ENCODE measurements at regions not wholly inside any gene's neighbourhood (a gene's known extent, or its start where the extent isn't known, plus 50 kb on each side); places are given as distances from the start of the nearest gene placed in this dataset.

- Histone ChIP-seq H3K27me3 (ENCODE audit: control insufficient read depth, insufficient read depth, low read length) (no peaks in the 10 kb centered on the region), H3K27ac (ENCODE audit: low read length) (no peak overlapping the region), H3K9me3 (ENCODE audit: control insufficient read depth, insufficient read depth, low read length) (no peaks in the 10 kb centered on the region), H3K4me1 (ENCODE audit: control insufficient read depth, insufficient read depth, low read length) (peaks cover 6% of the 10 kb centered on the region), H3K36me3 (ENCODE audit: control insufficient read depth, insufficient read depth, low read length) (no peaks in the 10 kb centered on the region), H3K4me3 (ENCODE audit: low read length) (no peak overlapping the region)
- Mint-ChIP-seq H3K4me1 (peaks cover 7 to 8% of the 10 kb centered on the region in 2 donors), H3K27ac (no peak overlapping the region), H3K27me3 (ENCODE audit: low read depth in 2 of 2) (peaks cover 19 to 25% of the 10 kb centered on the region in 2 donors), H3K9me3 (no peaks in the 10 kb centered on the region), H3K36me3 (no peaks in the 10 kb centered on the region), H3K4me3 (no peak overlapping the region)
- intact Hi-C loops (cut with micrococcal nuclease) = no loop called here
- 85% methylated on average over 8 of the region's 9 CpGs for WGBS (ENCODE audit: insufficient coverage)
- ATAC-seq (no peak), DNase-seq (no peak)
- TF ChIP-seq, protein P1, sequence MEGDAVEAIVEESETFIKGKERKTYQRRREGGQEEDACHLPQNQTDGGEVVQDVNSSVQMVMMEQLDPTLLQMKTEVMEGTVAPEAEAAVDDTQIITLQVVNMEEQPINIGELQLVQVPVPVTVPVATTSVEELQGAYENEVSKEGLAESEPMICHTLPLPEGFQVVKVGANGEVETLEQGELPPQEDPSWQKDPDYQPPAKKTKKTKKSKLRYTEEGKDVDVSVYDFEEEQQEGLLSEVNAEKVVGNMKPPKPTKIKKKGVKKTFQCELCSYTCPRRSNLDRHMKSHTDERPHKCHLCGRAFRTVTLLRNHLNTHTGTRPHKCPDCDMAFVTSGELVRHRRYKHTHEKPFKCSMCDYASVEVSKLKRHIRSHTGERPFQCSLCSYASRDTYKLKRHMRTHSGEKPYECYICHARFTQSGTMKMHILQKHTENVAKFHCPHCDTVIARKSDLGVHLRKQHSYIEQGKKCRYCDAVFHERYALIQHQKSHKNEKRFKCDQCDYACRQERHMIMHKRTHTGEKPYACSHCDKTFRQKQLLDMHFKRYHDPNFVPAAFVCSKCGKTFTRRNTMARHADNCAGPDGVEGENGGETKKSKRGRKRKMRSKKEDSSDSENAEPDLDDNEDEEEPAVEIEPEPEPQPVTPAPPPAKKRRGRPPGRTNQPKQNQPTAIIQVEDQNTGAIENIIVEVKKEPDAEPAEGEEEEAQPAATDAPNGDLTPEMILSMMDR (IDR thresholded peaks at IDR 0.05) = no peak
These were observed 220.2 kb upstream of the CSF3R start for GRCh38 chr1:36702963-36703362.

GRCh38 chr1:36699113-36699911, 216.6 kb upstream of the CSF3R start:
- WGBS (ENCODE audit: insufficient coverage) = 67% methylated on average over 10 of the region's 10 CpGs
- Mint-ChIP-seq H3K4me3 (no peak overlapping the region), H3K36me3 (no peaks in the 10 kb centered on the region), H3K9me3 (no peaks in the 10 kb centered on the region), H3K4me1 (peaks cover 7 to 8% of the 10 kb centered on the region in 2 donors), H3K27ac (no peak overlapping the region), H3K27me3 (ENCODE audit: low read depth in 2 of 2) (peaks cover 6 to 8% of the 10 kb centered on the region in 2 donors)
- DNase-seq (no peak), ATAC-seq (no peak)
- Histone ChIP-seq H3K27me3 (ENCODE audit: control insufficient read depth, insufficient read depth, low read length) (no peaks in the 10 kb centered on the region), H3K9me3 (ENCODE audit: control insufficient read depth, insufficient read depth, low read length) (no peaks in the 10 kb centered on the region), H3K27ac (ENCODE audit: low read length) (no peak overlapping the region), H3K4me3 (ENCODE audit: low read length) (no peak overlapping the region), H3K36me3 (ENCODE audit: control insufficient read depth, insufficient read depth, low read length) (no peaks in the 10 kb centered on the region), H3K4me1 (ENCODE audit: control insufficient read depth, insufficient read depth, low read length) (peaks cover 6% of the 10 kb centered on the region)
- TF ChIP-seq, protein P1 (IDR thresholded peaks at IDR 0.05) = no peak
- intact Hi-C loops (cut with micrococcal nuclease) = no loop called here

DNA sequence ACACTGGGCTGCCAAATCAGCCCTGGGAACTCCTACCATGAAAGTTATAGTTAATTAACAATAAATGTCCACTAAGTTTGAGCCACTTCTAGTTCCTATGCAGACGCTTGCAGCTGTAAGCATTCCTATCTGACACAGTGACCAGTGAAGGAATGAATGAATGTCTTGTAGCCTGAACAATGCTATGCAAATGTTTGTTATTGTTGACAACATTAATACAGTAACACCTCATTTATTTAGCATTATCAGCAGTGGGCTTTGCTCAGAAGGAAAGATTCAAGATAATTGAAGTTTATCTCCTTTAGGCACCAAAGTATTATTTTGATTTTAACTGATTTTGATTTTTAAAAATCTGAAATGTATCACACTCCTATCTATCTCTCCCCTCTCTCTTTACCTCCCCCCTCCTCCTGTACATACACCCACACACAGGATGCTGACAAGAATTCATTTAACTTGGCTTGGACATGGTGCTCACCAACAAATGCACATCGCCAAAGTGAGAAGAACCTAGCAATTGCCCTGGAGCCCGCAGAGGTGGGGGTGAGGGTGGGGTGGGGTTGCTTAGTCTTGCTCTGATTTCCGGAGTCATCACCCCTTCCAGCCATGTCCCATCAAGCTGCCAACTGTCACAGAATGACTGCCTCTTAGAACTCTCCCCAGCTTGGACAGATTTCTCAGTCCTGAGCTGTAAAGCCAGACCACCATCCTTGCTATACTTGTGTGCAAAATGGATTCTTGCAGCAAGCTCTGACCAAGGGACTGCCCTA, 215.3 kb upstream of the CSF3R start:
- intact Hi-C loops (cut with micrococcal nuclease) = no loop called here
- WGBS (ENCODE audit: insufficient coverage) = 71% methylated on average over 2 of the region's 4 CpGs
- Mint-ChIP-seq H3K9me3 (no peaks in the 10 kb centered on the region), H3K27ac (no peak overlapping the region), H3K4me3 (no peak overlapping the region), H3K4me1 (no peaks in the 10 kb centered on the region), H3K27me3 (ENCODE audit: low read depth in 2 of 2) (peaks cover 8 to 15% of the 10 kb centered on the region in 2 donors), H3K36me3 (no peaks in the 10 kb centered on the region)
- Histone ChIP-seq H3K9me3 (ENCODE audit: control insufficient read depth, insufficient read depth, low read length) (no peaks in the 10 kb centered on the region), H3K4me1 (ENCODE audit: control insufficient read depth, insufficient read depth, low read length) (no peaks in the 10 kb centered on the region), H3K27me3 (ENCODE audit: control insufficient read depth, insufficient read depth, low read length) (no peaks in the 10 kb centered on the region), H3K4me3 (ENCODE audit: low read length) (no peak overlapping the region), H3K27ac (ENCODE audit: low read length) (no peak overlapping the region), H3K36me3 (ENCODE audit: control insufficient read depth, insufficient read depth, low read length) (no peaks in the 10 kb centered on the region)
- no peak for ATAC-seq
- TF ChIP-seq, protein P1 (IDR thresholded peaks at IDR 0.05) = no peak
- no peak for DNase-seq

Data from natural killer cell (primary cell).